ELF-1 (cell line): ENCODE measurements at regions not wholly inside any gene's neighbourhood (a gene's known extent, or its start where the extent isn't known, plus 50 kb on each side); places are given as distances from the start of the nearest gene placed in this dataset.
A peak's percentile ranks its signal among the peaks of the same experiment; 100 is the strongest.

Experiments used
- DNase-seq: peaks from one replicate; pipeline ENCODE4 v3.0.0-alpha.2; 2016; ENCODE audit warnings: low read depth, low spot score

DNA sequence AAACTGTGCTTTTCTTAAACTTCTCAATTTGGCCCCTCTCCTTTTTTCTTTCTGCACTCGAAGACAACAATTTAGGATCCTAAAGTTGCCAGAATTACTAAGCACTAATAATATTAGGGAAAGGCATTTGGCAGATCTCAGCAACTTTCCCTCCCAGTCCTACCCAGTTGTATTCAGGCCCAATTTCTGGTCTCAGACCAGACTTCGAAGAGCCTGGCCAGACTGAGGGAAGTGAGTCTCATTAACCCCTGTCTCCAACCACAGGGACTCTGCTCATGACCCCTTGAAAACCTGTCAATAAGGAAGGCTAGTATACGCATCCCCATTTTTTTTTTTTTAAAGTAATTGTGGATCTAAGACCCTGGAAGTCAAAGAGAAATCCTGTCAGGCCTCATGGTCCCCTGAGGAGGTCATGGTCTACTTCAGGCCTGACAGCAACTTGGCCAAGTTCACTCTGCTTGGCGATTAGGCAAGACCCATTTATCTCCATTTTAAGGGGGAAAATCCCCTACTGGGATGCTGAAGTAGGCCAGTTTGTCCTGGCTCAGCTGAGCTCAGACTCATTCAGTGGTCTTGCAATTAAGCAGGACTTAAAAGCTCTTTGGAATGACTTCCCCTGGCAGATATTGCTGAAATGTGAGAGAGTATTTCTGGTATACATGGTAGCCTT is 521.0 kb downstream of the FUT8 start:
- DNase-seq, result no peak

DNA sequence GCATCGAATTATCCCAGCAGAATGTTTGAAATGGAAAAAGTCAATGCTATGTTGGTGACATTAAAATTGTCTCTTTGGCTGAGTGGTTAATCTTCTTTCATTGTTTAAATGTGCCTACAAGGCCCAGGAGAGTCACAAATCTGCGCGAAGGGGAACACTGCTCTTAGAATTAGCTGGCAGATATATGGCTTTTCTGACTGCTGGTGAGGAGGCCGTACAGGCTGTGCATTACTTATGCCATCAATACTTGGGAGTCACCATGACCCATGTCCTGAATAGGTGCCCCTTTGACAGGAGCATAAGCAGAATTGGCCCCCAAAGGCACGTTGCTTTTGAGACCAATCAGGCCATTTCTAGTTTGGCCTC is 521.5 kb downstream of the FUT8 start:
- no peak for DNase-seq

- no peak for DNase-seq
These were observed 523.9 kb downstream of the FUT8 start for GRCh38 chr14:65936342-65936975.

DNA sequence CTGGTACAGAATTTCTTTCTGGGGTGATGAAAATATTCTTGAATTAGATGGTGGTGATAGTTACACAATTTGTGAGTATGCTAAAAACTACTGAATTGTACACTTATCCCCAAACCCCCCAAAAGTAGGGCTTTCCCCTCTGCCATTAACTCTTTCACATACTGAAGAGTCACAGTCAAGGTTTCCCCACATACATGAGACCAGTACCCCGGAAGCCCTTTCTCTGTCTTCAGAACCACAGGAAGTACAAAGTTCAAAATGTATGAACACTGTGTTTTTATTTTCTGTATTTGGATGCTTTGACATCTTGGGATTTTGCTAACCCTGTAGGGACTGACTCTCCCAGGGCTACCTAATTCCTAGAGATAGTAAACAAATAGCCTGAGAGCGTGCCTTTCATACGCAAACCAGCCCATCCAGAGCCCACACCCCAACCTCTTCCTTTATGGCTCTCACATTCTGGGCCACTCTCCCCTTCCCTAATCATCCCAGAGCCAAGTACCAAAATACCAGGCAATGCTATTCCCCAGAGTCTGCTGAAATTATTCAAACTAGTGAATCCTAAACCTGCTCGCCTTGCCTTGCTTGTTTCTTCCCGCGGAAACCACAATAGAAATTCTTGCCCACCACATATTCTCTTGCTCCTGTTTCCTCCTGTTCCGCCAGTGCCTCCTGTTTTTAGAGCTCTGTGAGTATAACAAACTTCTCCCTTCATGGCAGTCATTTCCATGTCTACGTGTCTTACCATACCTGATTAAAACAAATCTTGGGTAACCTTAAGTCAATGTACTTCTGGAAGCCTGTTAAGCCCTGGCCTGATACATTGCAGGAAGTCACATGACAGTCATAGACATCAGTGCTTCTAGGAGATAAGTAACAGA is 524.8 kb downstream of the FUT8 start:
- DNase-seq, result no peak

DNA sequence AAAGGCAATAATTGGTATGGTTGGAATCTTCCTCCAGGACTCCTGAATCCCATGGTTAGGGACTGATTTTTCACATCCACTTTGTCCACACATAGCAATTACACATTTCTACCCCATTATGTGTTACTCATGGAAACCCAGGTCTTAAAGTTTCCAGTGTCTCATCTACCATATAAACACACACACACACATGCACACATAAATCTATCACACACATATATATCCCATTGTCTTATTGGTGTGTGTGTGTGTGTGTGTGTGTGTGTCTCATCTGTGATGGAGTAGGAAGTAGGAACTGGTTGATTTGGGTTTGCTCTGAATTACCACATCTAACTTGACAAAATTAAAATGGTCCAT is 525.4 kb downstream of the FUT8 start:
- no peak for DNase-seq

GRCh38 chr14:65938738-65939137 is 526.2 kb downstream of the FUT8 start:
- no peak for DNase-seq

DNA sequence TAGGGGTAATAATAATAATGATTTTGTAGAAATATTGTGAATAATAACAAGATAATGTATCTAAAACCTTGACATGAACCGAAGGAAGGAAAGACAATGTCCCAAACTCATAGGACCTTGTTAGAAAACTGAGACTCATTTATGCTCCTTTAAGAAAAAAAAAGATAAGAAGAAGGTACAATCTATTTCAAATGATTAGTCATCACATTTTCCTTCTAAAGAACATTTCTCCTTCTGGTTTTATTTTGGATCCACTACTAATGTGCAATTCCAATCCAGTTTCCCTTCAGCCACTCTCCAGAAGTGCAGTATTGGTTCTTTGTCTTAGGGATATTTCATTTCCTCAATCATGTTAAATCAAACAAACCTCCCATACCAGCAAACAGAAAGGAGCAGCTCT is 526.7 kb downstream of the FUT8 start:
- DNase-seq, result no peak

GRCh38 chr14:65940056-65940735 is 527.7 kb downstream of the FUT8 start:
- no peak for DNase-seq

DNA sequence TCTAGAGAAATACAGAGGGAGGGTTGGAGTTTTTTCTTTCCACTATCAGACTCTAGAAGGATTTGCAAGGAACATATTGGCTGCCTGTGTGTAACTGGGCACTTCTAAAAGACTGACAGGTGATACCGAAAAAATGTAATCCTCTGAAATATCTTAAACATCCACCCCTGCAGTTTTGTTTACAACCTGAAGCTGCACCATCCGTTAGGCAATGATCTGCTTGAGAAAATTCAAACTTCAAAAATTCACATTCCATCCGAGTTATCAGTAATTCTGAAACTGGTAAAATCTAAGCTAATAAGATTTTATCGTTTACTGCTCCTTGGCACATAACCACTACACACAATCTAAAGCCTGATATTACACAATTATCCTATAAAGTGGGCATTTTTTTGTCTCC is 528.6 kb downstream of the FUT8 start:
- DNase-seq, result no peak

GRCh38 chr14:65943150-65943549 is 530.6 kb downstream of the FUT8 start:
- no peak for DNase-seq

DNA sequence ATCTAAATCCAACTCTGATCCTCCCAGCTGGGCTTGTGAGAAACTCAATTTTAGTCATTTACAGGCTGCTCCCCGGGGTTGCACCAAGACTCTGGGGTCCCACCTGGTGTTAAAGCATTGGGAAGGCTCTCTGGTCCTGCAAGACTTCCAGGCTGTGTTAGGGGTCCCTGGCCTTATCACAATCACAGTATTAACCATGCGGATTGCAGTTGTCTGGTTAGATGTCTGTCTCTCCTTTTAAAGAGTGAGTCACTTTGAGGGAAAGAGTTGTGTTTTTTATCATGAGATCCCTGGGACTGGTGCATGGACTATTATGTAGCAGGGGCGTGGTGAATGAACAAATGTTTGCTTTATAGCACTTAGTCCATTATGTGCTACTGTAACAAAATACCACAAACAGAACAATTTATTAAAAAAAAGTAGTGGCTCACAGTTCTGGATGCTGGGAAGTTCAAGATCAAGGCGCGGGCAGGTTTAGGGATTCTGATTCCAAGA is 531.4 kb downstream of the FUT8 start:
- DNase-seq, result no peak

- DNase-seq, result no peak
These were observed 532.8 kb downstream of the FUT8 start for GRCh38 chr14:65945327-65945726.

DNA sequence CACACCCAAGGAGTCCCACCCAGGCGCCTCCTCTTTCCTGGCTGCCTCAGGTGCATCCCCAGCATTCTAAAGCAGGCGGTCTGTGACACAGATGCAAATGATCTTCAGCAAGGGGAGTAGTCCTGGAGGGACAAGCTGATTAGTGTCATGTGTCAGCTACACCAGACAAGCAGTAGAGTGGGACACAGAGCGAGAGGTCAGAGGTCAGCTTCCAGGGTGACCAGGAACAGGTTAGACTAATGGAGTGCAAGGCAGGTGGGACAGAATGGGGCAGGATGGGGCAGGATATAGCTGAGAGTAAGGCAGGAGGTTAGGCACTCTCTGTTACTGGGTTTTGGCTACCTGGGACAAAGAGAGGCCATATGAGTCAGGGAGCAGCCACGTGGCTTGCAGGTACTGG is 534.0 kb downstream of the FUT8 start:
- DNase-seq, result peak; percentile 66

GRCh38 chr14:65948302-65948701 is 535.8 kb downstream of the FUT8 start:
- peak; percentile 60 for DNase-seq

- DNase-seq, result no peak
These were observed 536.3 kb upstream of the CCDC196 start for GRCh38 chr14:65949711-65950516.

- DNase-seq, result no peak
These were observed 531.2 kb upstream of the CCDC196 start for GRCh38 chr14:65954942-65955341.

DNA sequence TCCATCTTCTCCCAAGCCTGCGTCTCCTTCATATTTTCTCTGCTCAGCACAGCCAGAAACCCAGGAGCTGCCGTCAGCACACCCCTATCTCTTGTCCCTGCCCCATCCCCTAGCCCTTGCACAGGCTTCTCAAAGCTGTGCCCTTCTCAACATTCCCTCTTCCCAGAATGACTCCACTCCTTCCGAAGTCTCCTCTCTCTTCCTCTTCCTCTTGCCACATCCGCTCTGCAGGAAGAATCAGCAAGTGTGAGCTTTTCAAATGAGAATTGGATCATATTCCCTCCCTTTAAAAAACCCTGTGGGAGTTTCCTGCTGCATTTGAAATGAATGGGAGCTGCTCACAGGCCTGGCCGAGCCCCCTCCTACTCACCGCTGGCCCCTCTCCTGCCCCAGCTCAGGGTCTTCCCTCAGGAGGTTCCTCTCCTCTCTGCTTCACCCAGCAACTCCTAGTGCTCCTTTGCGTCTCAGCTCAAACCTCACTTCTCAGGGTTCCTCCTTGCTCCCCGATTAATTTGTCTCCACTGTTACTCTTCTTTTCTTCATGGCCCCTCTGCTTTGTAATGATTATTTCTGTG is 528.5 kb upstream of the CCDC196 start:
- no peak for DNase-seq

- no peak for DNase-seq
These were observed 527.3 kb upstream of the CCDC196 start for GRCh38 chr14:65958664-65959562.

DNA sequence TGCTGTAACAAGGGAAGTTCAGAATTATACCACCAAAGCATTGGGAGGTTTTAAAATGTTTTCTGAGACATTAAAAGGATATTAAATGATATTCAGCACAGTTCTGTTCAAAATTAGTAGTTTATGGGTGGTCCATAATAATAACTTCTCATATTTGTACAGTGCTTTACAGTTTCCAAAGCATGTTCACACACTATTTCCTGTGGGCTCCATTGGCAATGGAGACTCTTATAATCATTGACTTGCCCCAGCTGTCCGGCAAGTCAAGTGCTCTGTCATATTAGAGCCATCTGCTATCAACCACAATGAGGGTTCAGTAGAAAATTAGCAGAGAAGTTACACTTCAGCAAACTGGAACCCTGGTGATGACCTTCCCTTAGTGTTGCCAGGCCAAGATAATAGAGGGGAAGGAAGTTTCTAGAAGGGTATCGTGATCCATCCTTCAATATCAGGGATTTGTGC is 526.6 kb upstream of the CCDC196 start:
- no peak for DNase-seq

- peak; percentile 84 for DNase-seq
These were observed 525.2 kb upstream of the CCDC196 start for GRCh38 chr14:65961004-65961403.
